Amniotic epithelial cell (primary cell): ENCODE measurements at regions not wholly inside any gene's neighbourhood (a gene's known extent, or its start where the extent isn't known, plus 50 kb on each side); places are given as distances from the start of the nearest gene placed in this dataset.

Experiments used
- DNase-seq: peaks from one replicate; pipeline ENCODE4 v3.0.0-alpha.2; 2010; ENCODE audit warnings: low read depth

- DNase-seq, result no peak
These were observed 69.0 kb downstream of the KIF2B start for GRCh38 chr17:53891726-53892125.

DNA sequence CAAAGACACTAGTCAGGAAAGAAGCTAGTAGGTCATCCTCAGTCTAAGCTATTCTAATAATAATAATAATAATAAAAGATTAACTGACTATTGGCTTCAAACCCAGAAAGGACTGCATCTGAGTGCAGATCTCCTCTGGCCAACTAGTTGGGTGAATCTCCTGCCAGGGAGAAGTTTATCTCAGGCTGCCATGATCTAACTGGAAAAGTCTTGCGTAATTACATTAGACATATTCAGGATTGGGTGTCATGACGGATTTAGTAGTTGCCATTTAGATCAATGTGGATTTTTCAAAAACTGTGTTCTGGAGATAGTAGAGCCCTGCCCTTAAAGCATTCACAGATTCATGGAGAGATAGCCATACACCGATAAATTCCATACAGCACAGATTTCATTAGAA lies 69.5 kb downstream of the KIF2B start:
- no peak for DNase-seq

- DNase-seq, result no peak
These were observed 71.9 kb downstream of the KIF2B start for GRCh38 chr17:53894591-53894990.

DNA sequence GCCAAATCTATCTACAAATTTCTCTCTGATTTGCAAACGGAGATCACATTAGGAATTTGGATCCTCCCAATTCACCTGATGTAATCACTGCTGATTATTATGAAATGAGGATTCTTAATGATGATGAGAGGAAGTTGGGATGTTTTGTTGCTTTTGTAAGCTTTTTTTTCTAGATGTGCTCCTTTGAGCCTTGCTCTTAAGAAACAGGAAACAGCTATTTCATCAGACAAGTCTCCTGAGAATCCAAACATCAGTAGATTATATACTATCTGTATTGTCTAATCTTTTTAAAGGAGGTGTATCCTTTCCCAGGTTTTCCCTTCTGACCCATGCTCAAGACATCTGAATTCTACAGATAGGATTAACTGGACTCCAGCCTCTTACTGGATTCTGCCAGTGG lies 73.3 kb downstream of the KIF2B start:
- no peak for DNase-seq

- DNase-seq, result no peak
These were observed 78.2 kb downstream of the KIF2B start for GRCh38 chr17:53900951-53901350.

- DNase-seq, result no peak
These were observed 84.7 kb downstream of the KIF2B start for GRCh38 chr17:53907435-53907834.

DNA sequence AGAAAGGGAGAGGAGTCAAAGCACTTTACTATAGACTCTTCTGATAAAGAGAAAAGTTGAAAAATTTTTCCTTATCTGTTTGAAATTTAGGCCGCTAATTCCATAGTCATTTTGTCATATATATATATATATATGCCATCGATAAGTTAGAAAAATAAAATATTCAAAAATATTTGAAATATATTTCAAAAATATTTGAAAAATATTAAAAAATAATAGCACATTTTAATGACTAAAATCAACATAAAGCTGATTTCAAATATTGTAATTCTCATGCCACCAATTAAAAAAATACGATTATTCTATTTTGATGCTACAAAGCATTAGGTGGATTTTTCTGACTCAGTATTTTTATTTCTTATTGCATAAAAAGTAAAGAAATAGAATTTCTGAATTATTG lies 87.1 kb downstream of the KIF2B start:
- DNase-seq, result no peak

GRCh38 chr17:53912117-53912516 lies 89.4 kb downstream of the KIF2B start:
- no peak for DNase-seq

- no peak for DNase-seq
These were observed 96.6 kb downstream of the KIF2B start for GRCh38 chr17:53919356-53919755.

DNA sequence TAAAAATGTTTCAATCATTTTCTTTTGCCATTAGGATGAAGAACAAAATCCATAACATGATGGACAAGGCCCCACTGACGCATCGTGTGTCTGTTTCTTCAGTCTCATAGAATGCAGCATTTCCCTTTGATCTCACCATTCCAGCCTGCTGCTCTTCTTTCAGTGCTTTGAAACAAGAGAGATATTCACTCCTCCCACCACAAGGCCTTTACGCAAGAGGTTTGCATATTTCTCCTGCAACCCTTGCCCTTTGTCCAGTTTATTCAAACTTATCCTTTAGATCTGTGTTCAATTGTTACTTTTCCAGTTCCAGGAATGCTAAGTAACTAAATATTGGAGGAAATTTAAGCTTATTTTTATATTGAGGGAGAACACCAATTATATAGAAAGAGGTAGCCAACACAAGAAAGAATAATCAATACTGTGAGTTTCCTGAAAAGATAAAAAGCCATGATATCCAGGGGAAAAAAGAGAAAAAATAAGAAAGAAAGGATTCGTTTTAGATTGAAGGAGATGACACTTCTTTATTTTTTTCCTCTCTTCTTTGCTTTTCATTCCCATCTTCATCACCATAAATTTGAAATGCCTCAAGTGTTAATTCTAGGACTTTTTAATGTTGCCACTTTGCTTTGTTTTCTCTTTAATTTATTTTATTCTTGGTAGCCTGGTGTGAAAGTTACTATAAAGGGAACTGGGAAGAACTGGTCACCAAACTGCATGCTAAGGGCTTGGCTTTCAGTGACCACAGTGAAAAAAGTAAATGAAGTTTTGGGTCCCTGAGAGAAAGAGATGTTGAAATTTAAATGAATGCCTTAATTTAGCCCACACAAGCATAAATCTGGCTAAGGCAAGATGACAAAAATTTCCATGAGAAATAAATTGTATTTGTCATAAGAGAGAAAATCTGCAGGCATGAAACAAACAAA lies 102.1 kb downstream of the KIF2B start:
- DNase-seq, result no peak

DNA sequence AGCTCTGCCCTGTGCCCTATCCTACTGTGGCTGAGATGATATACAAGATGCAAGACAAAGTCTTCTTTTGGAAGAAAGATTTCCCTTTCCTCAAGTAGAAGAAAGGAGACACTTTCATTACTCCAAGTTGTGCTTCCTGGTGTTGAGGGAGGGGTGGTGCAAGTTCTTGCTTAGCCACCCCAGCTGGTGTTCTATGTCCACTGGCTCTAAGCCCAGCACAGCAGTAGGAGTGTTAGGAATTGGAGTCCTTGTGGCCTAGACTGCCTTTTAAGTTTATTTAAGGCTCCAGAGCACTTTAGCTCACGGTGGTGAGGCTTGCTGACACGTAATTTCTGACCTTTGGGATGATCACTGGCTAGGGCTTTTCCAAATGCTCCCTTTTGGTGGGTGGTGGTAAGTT lies 109.7 kb downstream of the KIF2B start:
- no peak for DNase-seq

GRCh38 chr17:53934931-53935330 lies 112.2 kb downstream of the KIF2B start:
- no peak for DNase-seq

- DNase-seq, result no peak
These were observed 118.5 kb downstream of the KIF2B start for GRCh38 chr17:53941231-53941630.

DNA sequence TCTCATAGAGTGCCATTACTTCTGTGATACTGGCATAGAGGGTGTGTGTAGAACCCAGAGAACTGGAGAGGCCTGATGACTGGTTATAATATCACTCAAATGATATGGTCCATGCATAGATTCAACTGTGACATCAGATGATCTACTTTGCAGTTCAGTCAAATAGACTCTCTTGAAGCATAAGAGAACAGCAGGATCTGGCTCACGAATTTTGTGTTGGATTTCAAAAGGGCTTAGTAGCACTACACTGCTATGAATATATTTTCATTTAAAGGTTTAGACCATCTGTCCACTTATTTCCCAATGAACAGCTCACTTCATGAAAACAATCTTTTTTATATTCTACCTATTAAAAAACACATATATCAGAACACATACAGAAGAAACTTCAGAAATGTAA lies 119.7 kb downstream of the KIF2B start:
- DNase-seq, result no peak

- no peak for DNase-seq
These were observed 120.2 kb downstream of the KIF2B start for GRCh38 chr17:53942898-53943297.

- no peak for DNase-seq
These were observed 125.6 kb downstream of the KIF2B start for GRCh38 chr17:53948323-53948722.

DNA sequence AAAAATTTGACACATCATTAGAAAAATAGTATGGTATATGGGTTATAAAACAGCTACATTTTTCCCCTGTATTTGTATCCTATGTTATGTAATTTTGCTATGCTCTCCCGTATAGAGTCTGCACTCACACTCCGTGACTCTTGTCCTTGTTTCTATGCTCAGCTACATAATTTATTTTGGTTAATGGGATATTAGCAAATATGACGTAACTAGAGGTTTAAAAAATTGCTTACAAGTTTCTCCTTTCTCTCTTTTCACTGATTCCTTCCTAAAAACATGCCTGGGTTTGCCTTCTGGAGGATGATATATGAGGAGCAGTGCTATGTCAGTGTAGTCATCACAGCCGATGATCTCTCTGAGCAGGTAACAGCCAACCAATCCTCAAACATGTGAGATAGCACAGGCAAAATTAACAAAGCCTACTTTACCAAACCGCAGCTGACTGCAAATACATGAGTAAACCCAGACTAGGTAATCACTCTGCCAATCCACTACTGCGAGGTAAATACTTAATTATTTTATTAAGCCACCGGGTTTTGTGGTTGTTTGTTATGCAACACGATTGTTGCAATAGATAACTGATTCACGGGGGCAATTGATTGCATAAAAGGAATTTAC lies 126.9 kb downstream of the KIF2B start:
- no peak for DNase-seq

DNA sequence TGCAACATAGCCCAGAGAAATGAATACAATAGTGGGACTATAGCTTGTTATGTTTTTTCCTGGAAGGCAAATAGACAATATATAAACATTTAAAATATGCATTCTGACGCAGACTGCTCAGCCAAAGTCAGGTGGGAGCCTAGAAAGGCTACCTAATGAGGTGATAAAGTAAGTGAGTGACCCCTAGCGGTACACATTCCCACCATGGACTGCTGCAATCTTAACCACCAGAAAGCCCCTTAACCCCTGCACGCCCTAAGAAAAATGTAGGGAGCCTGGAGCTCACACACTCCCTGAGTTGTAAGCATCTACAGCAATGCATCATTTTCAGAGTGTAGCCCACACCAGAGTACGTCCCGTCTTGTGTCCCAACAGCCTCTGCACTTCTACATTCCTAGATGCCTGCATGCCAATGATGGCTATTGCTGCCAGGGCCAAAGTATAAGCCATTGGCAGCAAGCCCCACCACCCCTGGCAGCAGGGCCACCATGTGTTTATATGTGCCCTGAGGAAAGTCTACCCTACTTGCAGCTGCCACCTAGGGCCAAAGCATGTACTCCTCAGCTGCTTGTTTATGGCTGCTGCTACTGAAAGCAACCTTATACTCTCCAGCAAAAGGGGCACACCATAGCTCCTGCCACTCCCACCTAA lies 127.6 kb downstream of the KIF2B start:
- DNase-seq, result no peak

DNA sequence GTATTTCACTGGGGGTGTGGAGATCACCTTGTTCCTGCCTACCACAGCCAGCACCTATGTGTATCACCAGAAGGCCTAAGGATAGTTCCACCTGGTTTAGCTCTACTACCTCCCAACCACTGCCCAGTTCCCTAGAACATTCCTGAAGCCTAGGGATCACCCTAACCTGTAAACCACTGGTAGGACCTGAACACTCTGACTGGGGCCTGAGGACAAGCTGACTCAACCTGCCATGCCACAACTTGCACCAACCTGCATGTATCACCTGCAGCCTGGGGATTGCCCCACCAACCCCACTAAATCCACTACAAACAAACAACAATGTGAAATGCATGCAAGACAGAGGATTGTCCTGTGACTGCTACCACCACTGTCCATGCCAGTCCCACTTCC lies 128.1 kb downstream of the KIF2B start:
- no peak for DNase-seq

GRCh38 chr17:53971361-53971760 lies 148.6 kb downstream of the KIF2B start:
- DNase-seq, result no peak

- no peak for DNase-seq
These were observed 157.3 kb downstream of the KIF2B start for GRCh38 chr17:53979991-53980390.

- no peak for DNase-seq
These were observed 173.4 kb downstream of the KIF2B start for GRCh38 chr17:53996131-53996530.

- no peak for DNase-seq
These were observed 174.2 kb downstream of the KIF2B start for GRCh38 chr17:53996890-53997289.
